Trophoblast cell (in vitro differentiated cells and primary cell): ENCODE measurements at regions not wholly inside any gene's neighbourhood (a gene's known extent, or its start where the extent isn't known, plus 50 kb on each side); places are given as distances from the start of the nearest gene placed in this dataset.
"Not testable (repeated sequence)": the region's sequence is repeated elsewhere in the genome, so short reads cannot be mapped to it uniquely, and the experiment has no call there.

Experiments
- DNase-seq, 2 donors: peaks; one replicate each; pipeline ENCODE4 v3.0.0-alpha.2; 2016
- H2AFZ ChIP-seq: 2 replicates; pipeline ENCODE4 v1.6.1; 2013; ENCODE audit warnings: low read length, moderate library complexity, mild to moderate bottlenecking; ENCODE audit not compliant: insufficient read depth, poor library complexity
- H2AK5ac ChIP-seq: 2 replicates; pipeline ENCODE4 v1.6.1; 2013; ENCODE audit warnings: mild to moderate bottlenecking, low read length
- H2BK120ac ChIP-seq: 2 replicates; pipeline ENCODE4 v1.6.1; 2013; ENCODE audit warnings: low read length, mild to moderate bottlenecking, moderate library complexity; ENCODE audit not compliant: insufficient read depth, poor library complexity
- H2BK12ac ChIP-seq: 2 replicates; pipeline ENCODE4 v1.6.1; 2013; ENCODE audit warnings: mild to moderate bottlenecking, low read length, moderate library complexity
- H2BK5ac ChIP-seq: 2 replicates; pipeline ENCODE4 v1.6.1; 2013; ENCODE audit warnings: low read length, low read depth, moderate library complexity, mild to moderate bottlenecking; ENCODE audit not compliant: poor library complexity
- H3K14ac ChIP-seq: 2 replicates; pipeline ENCODE4 v1.6.1; 2013; ENCODE audit warnings: mild to moderate bottlenecking, low read length
- H3K18ac ChIP-seq: 2 replicates; pipeline ENCODE4 v1.6.1; 2013; ENCODE audit warnings: mild to moderate bottlenecking, low read length
- H3K23ac ChIP-seq: 2 replicates; pipeline ENCODE4 v1.6.1; 2013; ENCODE audit warnings: low read length
- H3K27ac ChIP-seq: 2 replicates; pipeline ENCODE4 v1.5.1; 2013; ENCODE audit warnings: low read depth, mild to moderate bottlenecking, inconsistent platforms, low read length, moderate library complexity
- H3K27me3 ChIP-seq: 2 replicates; pipeline ENCODE4 v1.6.1; 2013; ENCODE audit warnings: inconsistent platforms, mild to moderate bottlenecking, low read length, moderate library complexity; ENCODE audit not compliant: insufficient read depth
- H3K36me3 ChIP-seq, 2 experiments: 1 replicate in 1 of 2; 2 replicates in 1 of 2; pipeline ENCODE4 v1.6.1; 2013; ENCODE audit warnings: low read length in 2 of 2, mild to moderate bottlenecking in 2 of 2, moderate library complexity in 1 of 2; ENCODE audit not compliant: insufficient read depth in 2 of 2, control insufficient read depth in 1 of 2
- H3K4ac ChIP-seq: 2 replicates; pipeline ENCODE4 v1.6.1; 2013; ENCODE audit warnings: low read depth, mild to moderate bottlenecking, low read length, moderate library complexity
- H3K4me1 ChIP-seq, 2 experiments: 1 replicate in 1 of 2; 2 replicates in 1 of 2; pipeline ENCODE4 v1.6.1; 2013; ENCODE audit warnings: low read length in 2 of 2, mild to moderate bottlenecking in 2 of 2, moderate library complexity in 1 of 2; ENCODE audit not compliant: insufficient read depth in 2 of 2, control insufficient read depth in 1 of 2
- H3K4me2 ChIP-seq: 2 replicates; pipeline ENCODE4 v1.6.1; 2013; ENCODE audit warnings: inconsistent platforms, mild to moderate bottlenecking, low read length, moderate library complexity
- H3K4me3 ChIP-seq: 2 replicates; pipeline ENCODE4 v1.5.1; 2013; ENCODE audit warnings: mild to moderate bottlenecking, low read depth, low read length, inconsistent platforms
- H3K79me1 ChIP-seq: one replicate; pipeline ENCODE4 v1.6.1; 2013; ENCODE audit warnings: low read length
- H3K79me2 ChIP-seq: 2 replicates; pipeline ENCODE4 v1.6.1; 2013; ENCODE audit warnings: low read length, mild to moderate bottlenecking; ENCODE audit not compliant: control insufficient read depth, insufficient read depth, poor library complexity
- H3K9ac ChIP-seq: 2 replicates; pipeline ENCODE4 v1.6.1; 2013; ENCODE audit warnings: mild to moderate bottlenecking, low read length
- H3K9me3 ChIP-seq: 2 replicates; pipeline ENCODE4 v1.6.1; 2013; ENCODE audit warnings: low read depth, mild to moderate bottlenecking, control low read depth, inconsistent platforms, low read length; ENCODE audit not compliant: insufficient read depth
- H4K12ac ChIP-seq: 2 replicates; pipeline ENCODE4 v1.6.1; 2013; ENCODE audit warnings: low read depth, mild to moderate bottlenecking, low read length, moderate library complexity
- H4K8ac ChIP-seq: 2 replicates; pipeline ENCODE4 v1.6.1; 2013; ENCODE audit warnings: low read depth, mild to moderate bottlenecking, low read length, moderate library complexity
- H4K91ac ChIP-seq: one replicate; pipeline ENCODE4 v1.6.1; 2013; ENCODE audit warnings: low read depth, mild to moderate bottlenecking, low read length, moderate library complexity
- WGBS: extraction: QIAGEN DNeasy Blood & Tissue Kit; methylation state at CpG from one replicate; pipeline ENCODE4 v1.1.7; 2013; ENCODE audit warnings: missing lambda C conversion rate; ENCODE audit not compliant: insufficient read length, insufficient coverage; ENCODE audit errors: extremely low coverage; 5-methylcytosine and 5-hydroxymethylcytosine counted together

DNA sequence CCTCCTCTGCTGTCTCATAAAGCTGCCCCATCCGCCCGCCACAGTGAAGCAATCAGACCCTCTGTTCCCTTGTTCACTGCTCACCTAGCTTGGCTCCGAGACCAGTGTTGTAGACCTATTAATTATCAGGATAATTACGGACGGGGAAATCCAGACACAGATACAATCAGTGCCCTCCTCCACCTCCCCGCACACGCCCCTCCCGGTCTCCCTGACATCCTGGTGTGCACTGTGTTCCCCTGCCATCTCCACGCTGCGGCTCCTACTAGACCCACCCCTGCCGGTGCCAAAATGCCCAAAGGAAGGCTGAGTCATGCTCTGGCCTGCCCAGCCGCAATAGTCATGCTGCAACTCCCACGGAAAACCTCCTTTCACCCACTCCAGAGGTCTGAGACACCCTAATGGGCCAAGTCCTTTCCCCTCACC lies 277.3 kb upstream of the TLE3 start:
- H3K27ac ChIP-seq: no peak overlapping the region
- no peak overlapping the region for H3K23ac ChIP-seq
- no peak overlapping the region for H3K4me2 ChIP-seq
- H4K91ac ChIP-seq: no peak overlapping the region
- no peaks in the 10 kb centered on the region for H3K27me3 ChIP-seq
- H2BK12ac ChIP-seq: no peak overlapping the region
- no peaks in the 10 kb centered on the region for H3K79me2 ChIP-seq
- no peak overlapping the region for H2BK120ac ChIP-seq
- H3K18ac ChIP-seq: no peak overlapping the region
- no CpG with 5 or more reads among the region's 13 CpGs for WGBS
- H4K8ac ChIP-seq: no peak overlapping the region
- no peaks in the 10 kb centered on the region for H3K79me1 ChIP-seq
- no peak overlapping the region for H3K9ac ChIP-seq
- H2AFZ ChIP-seq: no peak overlapping the region
- no peak overlapping the region for H3K4me3 ChIP-seq
- peak; percentile 18 to 26 for DNase-seq
- no peak overlapping the region for H2AK5ac ChIP-seq
- no peak overlapping the region for H3K4ac ChIP-seq
- H4K12ac ChIP-seq: no peak overlapping the region
- no peaks in the 10 kb centered on the region for H3K9me3 ChIP-seq
- H3K36me3 ChIP-seq: no peaks in the 10 kb centered on the region
- H2BK5ac ChIP-seq: no peak overlapping the region
- peaks cover 15 to 30% of the 10 kb centered on the region in 2 experiments for H3K4me1 ChIP-seq
- no peak overlapping the region for H3K14ac ChIP-seq

DNA sequence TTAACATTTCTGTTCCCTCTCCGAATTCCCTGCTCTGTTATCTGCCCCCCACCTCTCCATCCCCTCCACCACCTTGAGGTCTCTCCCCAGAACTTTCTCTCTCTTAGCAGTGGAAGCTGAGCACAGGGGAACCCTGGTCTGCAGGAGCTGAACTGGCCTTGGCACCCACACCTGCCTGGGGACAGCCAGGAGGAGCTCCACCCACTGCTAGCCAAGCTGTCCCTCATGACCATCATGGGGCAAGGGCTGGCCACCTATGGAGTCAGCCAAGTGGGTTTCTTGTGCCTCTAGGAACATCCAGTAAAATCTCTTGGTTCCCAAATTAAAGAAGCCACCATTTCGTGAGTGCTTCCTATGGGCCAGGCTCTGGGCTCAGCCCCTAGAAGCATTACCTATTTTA lies 276.4 kb upstream of the TLE3 start:
- no peak overlapping the region for H3K23ac ChIP-seq
- H2BK120ac ChIP-seq: no peak overlapping the region
- H4K91ac ChIP-seq: no peak overlapping the region
- no peak for DNase-seq
- H3K79me2 ChIP-seq: no peaks in the 10 kb centered on the region
- no peak overlapping the region for H3K27ac ChIP-seq
- no peaks in the 10 kb centered on the region for H3K79me1 ChIP-seq
- no peak overlapping the region for H2BK12ac ChIP-seq
- no peaks in the 10 kb centered on the region for H3K36me3 ChIP-seq
- no peak overlapping the region for H3K18ac ChIP-seq
- no peaks in the 10 kb centered on the region for H3K9me3 ChIP-seq
- H3K14ac ChIP-seq: no peak overlapping the region
- no peak overlapping the region for H3K4me2 ChIP-seq
- no CpG with 5 or more reads among the region's 2 CpGs for WGBS
- H3K4ac ChIP-seq: no peak overlapping the region
- peaks cover 15 to 30% of the 10 kb centered on the region in 2 experiments for H3K4me1 ChIP-seq
- H4K8ac ChIP-seq: no peak overlapping the region
- no peaks in the 10 kb centered on the region for H3K27me3 ChIP-seq
- H3K4me3 ChIP-seq: no peak overlapping the region
- H2BK5ac ChIP-seq: no peak overlapping the region
- H2AFZ ChIP-seq: no peak overlapping the region
- H4K12ac ChIP-seq: no peak overlapping the region
- H3K9ac ChIP-seq: no peak overlapping the region
- no peak overlapping the region for H2AK5ac ChIP-seq

DNA sequence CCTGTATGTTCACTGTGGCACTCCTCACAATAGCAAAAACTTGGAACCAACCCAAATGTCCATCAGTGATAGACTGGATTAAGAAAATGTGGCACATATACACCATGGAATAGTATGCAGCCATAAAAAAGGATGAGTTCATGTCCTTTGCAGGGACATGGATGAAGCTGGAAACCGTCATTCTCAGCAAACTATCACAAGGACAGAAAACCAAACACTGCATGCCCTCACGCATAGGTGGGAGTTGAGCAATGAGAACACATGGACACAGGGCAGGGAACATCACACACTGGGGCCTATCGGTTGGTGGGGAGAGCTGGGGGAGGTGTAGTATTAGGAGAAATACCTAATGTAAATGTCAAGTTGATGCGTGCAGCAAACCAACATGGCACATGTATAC lies 275.7 kb upstream of the TLE3 start:
- not testable (repeated sequence) for H2BK12ac ChIP-seq, H4K8ac ChIP-seq, H3K79me1 ChIP-seq, DNase-seq, H2AFZ ChIP-seq, H3K27me3 ChIP-seq, H4K91ac ChIP-seq, H3K9me3 ChIP-seq, H3K36me3 ChIP-seq, H3K4me2 ChIP-seq, H3K18ac ChIP-seq, H3K4ac ChIP-seq, H3K4me3 ChIP-seq, H3K9ac ChIP-seq, H4K12ac ChIP-seq, H2BK120ac ChIP-seq, H3K79me2 ChIP-seq, H3K14ac ChIP-seq, H3K27ac ChIP-seq, H3K23ac ChIP-seq, H2AK5ac ChIP-seq, H2BK5ac ChIP-seq
- H3K4me1 ChIP-seq: peaks cover 15 to 30% of the 10 kb centered on the region in 2 experiments
- no CpG with 5 or more reads among the region's 4 CpGs for WGBS

DNA sequence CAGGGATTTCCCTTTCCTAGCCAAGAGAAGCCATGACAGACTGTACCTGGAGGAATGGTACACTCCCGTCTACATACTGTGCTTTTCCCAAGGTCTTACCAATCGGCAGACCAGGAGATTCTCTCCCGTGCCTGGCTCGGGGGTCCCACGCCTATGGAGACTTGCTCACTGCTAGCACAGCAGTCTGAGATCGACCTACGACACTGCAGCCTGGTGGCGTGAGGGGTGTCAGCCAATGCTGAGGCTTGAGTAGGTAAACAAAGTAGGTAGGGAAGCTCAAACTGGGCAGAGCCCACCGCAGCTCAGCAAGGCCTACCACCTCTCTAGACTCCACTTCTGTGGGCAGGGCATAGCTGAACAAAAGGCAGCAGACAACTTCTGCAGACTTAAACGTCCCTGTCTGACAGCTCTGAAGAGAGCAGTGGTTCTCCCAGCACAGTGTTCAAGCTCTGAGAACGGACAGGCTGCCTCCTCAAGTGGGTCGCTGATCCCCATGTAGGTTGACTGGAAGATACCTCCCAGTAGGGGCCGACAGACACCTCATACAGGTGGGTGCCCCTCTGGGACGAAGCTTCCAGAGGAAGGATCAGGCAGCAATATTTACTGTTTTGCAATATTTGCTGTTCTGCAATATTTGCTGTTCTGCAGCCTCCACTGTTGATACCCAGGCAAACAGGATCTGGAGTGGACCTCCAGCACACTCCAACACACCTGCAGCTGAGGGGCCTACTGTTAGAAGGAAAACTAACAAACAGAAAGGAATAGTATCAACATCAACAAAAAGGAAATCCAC lies 270.4 kb upstream of the TLE3 start:
- not testable (repeated sequence) for H3K79me2 ChIP-seq, H3K79me1 ChIP-seq, H3K18ac ChIP-seq, H2BK120ac ChIP-seq, H3K4me1 ChIP-seq, H3K4me3 ChIP-seq, H3K27ac ChIP-seq, H2AK5ac ChIP-seq, H2BK5ac ChIP-seq, H3K4me2 ChIP-seq, H3K9me3 ChIP-seq, DNase-seq, H4K91ac ChIP-seq, H3K23ac ChIP-seq, H3K14ac ChIP-seq, H2BK12ac ChIP-seq, H3K4ac ChIP-seq, H3K36me3 ChIP-seq, H4K12ac ChIP-seq, H3K27me3 ChIP-seq, H3K9ac ChIP-seq, H4K8ac ChIP-seq, H2AFZ ChIP-seq
- no CpG with 5 or more reads among the region's 14 CpGs for WGBS
